ENCODE measurements at regions not wholly inside any gene's neighbourhood (a gene's known extent, or its start where the extent isn't known, plus 50 kb on each side); places are given as distances from the start of the nearest gene placed in this dataset.

GRCh38 chr5:175784230-175784629, 87.1 kb upstream of the CPLX2 start:
- no peak for TF ChIP-seq CTCF (IDR thresholded peaks at IDR 0.05; ENCODE audit: extremely low read depth, missing control alignments)
- no peak for DNase-seq (ENCODE audit: low spot score)

- no peak for DNase-seq (ENCODE audit: low spot score)
- TF ChIP-seq CTCF (IDR thresholded peaks at IDR 0.05; ENCODE audit: extremely low read depth, missing control alignments) = no peak
Measured at GRCh38 chr5:175785681-175786080, 85.7 kb upstream of the CPLX2 start.

- no peak for DNase-seq (ENCODE audit: low spot score)
- no peak for TF ChIP-seq CTCF (IDR thresholded peaks at IDR 0.05; ENCODE audit: extremely low read depth, missing control alignments)
Measured at GRCh38 chr5:175788155-175788787, 83.1 kb upstream of the CPLX2 start.

- no peak for DNase-seq (ENCODE audit: low spot score)
- TF ChIP-seq CTCF (IDR thresholded peaks at IDR 0.05; ENCODE audit: extremely low read depth, missing control alignments) = no peak
Measured at GRCh38 chr5:175789670-175790069, 81.7 kb upstream of the CPLX2 start.

GRCh38 chr5:175790796-175791195, 80.6 kb upstream of the CPLX2 start:
- no peak for TF ChIP-seq CTCF (IDR thresholded peaks at IDR 0.05; ENCODE audit: extremely low read depth, missing control alignments)
- DNase-seq (ENCODE audit: low spot score) = no peak

- no peak for TF ChIP-seq CTCF (IDR thresholded peaks at IDR 0.05; ENCODE audit: extremely low read depth, missing control alignments)
- DNase-seq (ENCODE audit: low spot score) = no peak
Measured at GRCh38 chr5:175795959-175796358, 75.4 kb upstream of the CPLX2 start.

GRCh38 chr5:175796536-175797499, 74.6 kb upstream of the CPLX2 start:
- no peak for TF ChIP-seq CTCF (IDR thresholded peaks at IDR 0.05; ENCODE audit: extremely low read depth, missing control alignments)
- DNase-seq (ENCODE audit: low spot score) = peak; percentile 85
